ENCODE measurements at regions not wholly inside any gene's neighbourhood (a gene's known extent, or its start where the extent isn't known, plus 50 kb on each side); places are given as distances from the start of the nearest gene placed in this dataset.

GRCh38 chr6:33880766-33881165 is 77.0 kb upstream of the MLN start:
- DNase-seq, result no peak
- H3K9me3 ChIP-seq, result no peaks in the 10 kb centered on the region
- no peak for ATAC-seq
- no peaks in the 10 kb centered on the region for H3K27me3 ChIP-seq
- no peak for TF ChIP-seq CTCF (IDR thresholded peaks at IDR 0.05)
- H3K36me3 ChIP-seq, result no peaks in the 10 kb centered on the region
- no peak overlapping the region for H3K27ac ChIP-seq
- intact Hi-C loops (cut with DNase I), result no loop called here
- H3K4me1 ChIP-seq, result no peaks in the 10 kb centered on the region
- no peak overlapping the region for H3K4me3 ChIP-seq

GRCh38 chr6:33880104-33880678 is 76.4 kb upstream of the MLN start:
- Histone ChIP-seq H3K4me1 (no peaks in the 10 kb centered on the region), H3K27ac (no peak overlapping the region), H3K36me3 (no peaks in the 10 kb centered on the region), H3K27me3 (no peaks in the 10 kb centered on the region), H3K4me3 (no peak overlapping the region), H3K9me3 (no peaks in the 10 kb centered on the region)
- intact Hi-C loops (cut with DNase I), result no loop called here
- no peak for TF ChIP-seq CTCF (IDR thresholded peaks at IDR 0.05)
- ATAC-seq (no peak), DNase-seq (no peak)

DNA sequence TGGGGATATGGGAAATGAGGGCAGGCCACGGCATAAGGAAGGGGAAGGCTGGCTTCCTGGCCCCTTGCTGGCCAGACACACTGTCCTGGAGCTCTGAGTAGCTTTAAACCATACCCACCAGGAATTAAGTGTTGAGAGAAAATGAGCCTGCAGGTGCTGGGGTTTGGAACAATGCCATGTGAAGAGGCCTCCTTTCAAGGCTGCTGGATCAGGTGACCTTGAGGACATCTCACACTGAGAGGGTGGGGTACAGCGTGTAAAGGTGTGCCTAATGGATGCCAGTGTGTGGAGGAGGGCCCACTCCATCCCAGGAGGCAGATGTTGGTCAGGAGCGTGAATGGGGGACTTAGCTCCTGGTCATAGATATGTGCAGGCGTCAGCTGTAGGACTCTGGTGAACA is 74.8 kb upstream of the MLN start:
- H3K9me3 ChIP-seq, result no peaks in the 10 kb centered on the region
- no peak for TF ChIP-seq CTCF (IDR thresholded peaks at IDR 0.05)
- ATAC-seq (no peak), DNase-seq (no peak)
- intact Hi-C loops (cut with DNase I), result no loop called here
- H3K27ac ChIP-seq, result no peak overlapping the region
- no peaks in the 10 kb centered on the region for H3K4me1 ChIP-seq
- H3K4me3 ChIP-seq, result no peak overlapping the region
- no peaks in the 10 kb centered on the region for H3K36me3 ChIP-seq
- no peaks in the 10 kb centered on the region for H3K27me3 ChIP-seq

DNA sequence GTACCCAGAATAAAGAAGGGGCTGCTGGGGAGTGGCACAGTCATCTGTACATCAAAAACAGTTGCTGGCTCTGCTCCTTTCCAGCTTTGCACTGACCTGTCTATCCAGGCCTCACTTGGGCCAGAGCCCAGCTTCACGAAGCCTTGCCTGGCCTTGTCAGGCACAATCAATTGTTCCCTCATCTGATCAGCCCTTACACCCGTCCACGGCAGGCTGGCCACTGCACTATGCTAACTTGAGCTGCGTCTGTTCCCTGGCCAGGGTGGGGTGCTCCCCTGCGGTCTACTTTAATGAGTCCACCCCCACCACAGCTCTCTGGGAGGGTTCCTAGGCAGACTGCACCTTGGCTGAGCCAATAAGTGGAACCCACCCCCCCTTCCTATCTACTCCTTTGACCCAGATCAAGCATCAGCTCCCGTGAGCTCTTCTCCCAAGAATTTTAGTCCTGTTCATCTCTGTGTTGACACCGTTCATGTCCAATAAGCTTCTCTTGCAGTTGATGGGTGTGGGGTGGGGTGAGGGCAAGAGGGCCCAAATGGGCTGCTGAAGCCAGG is 74.3 kb upstream of the MLN start:
- Histone ChIP-seq H3K9me3 (no peaks in the 10 kb centered on the region), H3K27ac (no peak overlapping the region), H3K4me3 (no peak overlapping the region), H3K36me3 (no peaks in the 10 kb centered on the region), H3K4me1 (no peaks in the 10 kb centered on the region), H3K27me3 (no peaks in the 10 kb centered on the region)
- DNase-seq, result no peak
- no peak for TF ChIP-seq CTCF (IDR thresholded peaks at IDR 0.05)
- ATAC-seq, result no peak
- intact Hi-C loops (cut with DNase I), result no loop called here

DNA sequence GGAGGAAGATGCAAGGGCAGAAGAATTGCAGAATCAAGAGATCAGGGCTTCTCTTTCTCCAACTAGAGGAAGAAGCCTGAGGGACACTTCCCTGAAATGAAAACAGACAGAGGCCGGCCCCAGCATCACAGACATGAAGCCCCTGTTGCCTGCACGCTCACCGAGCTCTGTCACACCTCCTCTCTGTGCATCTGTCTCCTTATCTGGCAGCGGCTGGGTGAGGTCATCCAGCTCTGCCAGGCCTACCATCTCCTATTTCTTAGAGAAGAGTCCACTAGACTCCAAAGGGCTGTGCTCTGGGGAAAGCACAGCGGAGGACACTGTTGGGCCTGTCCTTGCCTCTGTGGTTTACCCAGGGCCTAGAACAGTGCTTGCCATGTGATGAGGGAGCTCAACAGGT is 71.9 kb upstream of the MLN start:
- DNase-seq, result no peak
- no peak for TF ChIP-seq CTCF (IDR thresholded peaks at IDR 0.05)
- no peaks in the 10 kb centered on the region for H3K36me3 ChIP-seq
- intact Hi-C loops (cut with DNase I), result no loop called here
- H3K9me3 ChIP-seq, result no peaks in the 10 kb centered on the region
- no peak for ATAC-seq
- no peak overlapping the region for H3K4me3 ChIP-seq
- H3K27ac ChIP-seq, result no peak overlapping the region
- no peaks in the 10 kb centered on the region for H3K27me3 ChIP-seq
- no peaks in the 10 kb centered on the region for H3K4me1 ChIP-seq

DNA sequence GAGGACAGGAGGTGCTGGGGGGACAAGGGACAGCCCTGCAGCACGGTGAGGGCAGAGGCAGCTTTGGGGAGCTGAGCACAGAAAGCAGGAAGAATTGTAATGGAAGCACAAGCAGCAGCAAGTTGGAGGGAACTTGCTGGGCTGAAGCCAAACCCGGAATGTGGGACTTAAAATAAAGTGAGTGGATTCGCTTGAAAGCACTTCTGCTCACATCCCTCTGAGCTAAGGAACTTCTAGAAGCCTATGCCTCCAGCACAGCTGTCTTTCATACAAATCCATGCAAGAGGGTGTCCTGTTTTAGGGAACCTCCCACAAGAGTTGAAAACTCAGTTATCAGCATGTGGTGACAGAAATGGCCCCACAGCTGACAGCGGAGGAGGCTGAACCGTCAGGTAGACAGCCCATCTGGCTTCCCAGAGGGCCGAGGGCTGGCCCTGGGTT is 71.4 kb upstream of the MLN start:
- no peak for TF ChIP-seq CTCF (IDR thresholded peaks at IDR 0.05)
- no peaks in the 10 kb centered on the region for H3K27me3 ChIP-seq
- DNase-seq, result no peak
- H3K4me3 ChIP-seq, result no peak overlapping the region
- no peak overlapping the region for H3K27ac ChIP-seq
- ATAC-seq, result no peak
- intact Hi-C loops (cut with DNase I), result no loop called here
- H3K36me3 ChIP-seq, result no peaks in the 10 kb centered on the region
- no peaks in the 10 kb centered on the region for H3K4me1 ChIP-seq
- no peaks in the 10 kb centered on the region for H3K9me3 ChIP-seq
